Neuron (in vitro differentiated cells): ENCODE measurements at regions not wholly inside any gene's neighbourhood (a gene's known extent, or its start where the extent isn't known, plus 50 kb on each side); places are given as distances from the start of the nearest gene placed in this dataset.
A peak's percentile ranks its signal among the peaks of the same experiment; 100 is the strongest.

ENCODE experiments used
- H2AFZ ChIP-seq: one replicate; pipeline ENCODE4 v1.6.1; 2013; ENCODE audit warnings: low read depth, mild to moderate bottlenecking, inconsistent platforms, low read length, moderate library complexity
- H3K27me3 ChIP-seq: one replicate; pipeline ENCODE4 v1.6.1; 2013; ENCODE audit warnings: low read length; ENCODE audit not compliant: insufficient read depth
- H3K36me3 ChIP-seq: one replicate; pipeline ENCODE4 v1.6.1; 2013; ENCODE audit warnings: low read length; ENCODE audit not compliant: insufficient read depth
- H3K4me1 ChIP-seq: one replicate; pipeline ENCODE4 v1.6.1; 2013; ENCODE audit warnings: low read length; ENCODE audit not compliant: insufficient read depth
- H3K4me3 ChIP-seq: 2 replicates; pipeline ENCODE4 v1.5.1; 2013; ENCODE audit warnings: mild to moderate bottlenecking, low read length, moderate library complexity
- H3K9me3 ChIP-seq: one replicate; pipeline ENCODE4 v1.6.1; 2013; ENCODE audit warnings: low read length

GRCh38 chr15:37576952-37577351, 357.5 kb upstream of the TMCO5A start:
- no peak overlapping the region for H2AFZ ChIP-seq
- no peak overlapping the region for H3K4me3 ChIP-seq
- no peaks in the 10 kb centered on the region for H3K36me3 ChIP-seq

DNA sequence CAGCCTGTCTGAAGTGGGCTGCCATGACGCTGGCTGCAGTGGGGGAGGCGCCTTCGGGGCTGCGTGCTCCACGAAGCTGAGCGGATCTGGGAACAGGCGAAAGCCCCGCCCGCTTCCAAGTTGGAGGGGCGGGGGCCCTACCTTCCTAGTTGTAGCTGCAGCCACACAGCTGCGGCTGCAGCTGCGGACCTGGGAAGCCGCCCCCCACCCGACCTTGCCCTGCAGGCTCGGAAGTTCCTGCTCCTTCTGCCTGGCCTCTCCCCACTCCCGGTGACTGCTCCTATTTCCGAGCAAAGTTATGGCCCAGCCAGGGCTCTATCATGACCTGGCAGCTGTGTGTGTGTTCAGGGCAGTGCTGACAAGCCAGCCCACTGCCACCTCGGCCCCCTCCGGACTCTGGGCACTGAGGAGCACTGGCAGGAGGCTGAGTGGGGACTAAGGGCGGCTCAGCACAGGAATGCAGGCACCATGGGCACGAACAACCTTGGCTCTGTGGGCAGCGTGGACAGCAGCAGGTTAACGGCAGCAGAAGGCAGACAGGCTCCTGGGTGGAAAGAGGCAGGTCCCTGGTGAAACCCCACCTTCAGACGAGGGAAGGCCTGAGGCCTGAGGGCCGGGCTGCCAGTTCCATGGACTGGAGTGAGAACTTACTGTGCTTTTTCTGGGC, 352.4 kb upstream of the TMCO5A start:
- Histone ChIP-seq H3K4me1 (peaks cover 2% of the 10 kb centered on the region), H2AFZ (no peak overlapping the region), H3K27me3 (no peaks in the 10 kb centered on the region), H3K4me3 (no peak overlapping the region), H3K9me3 (peaks cover 3% of the 10 kb centered on the region), H3K36me3 (no peaks in the 10 kb centered on the region)

More at GRCh38 chr15:37576952-37577351, 357.5 kb upstream of the TMCO5A start:
- Histone ChIP-seq H3K4me1 (no peaks in the 10 kb centered on the region), H3K9me3 (no peaks in the 10 kb centered on the region), H3K27me3 (no peaks in the 10 kb centered on the region)

- Histone ChIP-seq H3K4me3 (no peak overlapping the region), H2AFZ (no peak overlapping the region), H3K4me1 (peaks cover 2% of the 10 kb centered on the region), H3K9me3 (peaks cover 3% of the 10 kb centered on the region), H3K36me3 (no peaks in the 10 kb centered on the region), H3K27me3 (no peaks in the 10 kb centered on the region)
These were observed 351.6 kb upstream of the TMCO5A start for GRCh38 chr15:37582852-37583251.

GRCh38 chr15:37586011-37586583, 348.3 kb upstream of the TMCO5A start:
- H2AFZ ChIP-seq = no peak overlapping the region
- H3K9me3 ChIP-seq = peaks cover 3% of the 10 kb centered on the region
- H3K27me3 ChIP-seq = no peaks in the 10 kb centered on the region
- H3K36me3 ChIP-seq = no peaks in the 10 kb centered on the region
- peaks cover 2% of the 10 kb centered on the region for H3K4me1 ChIP-seq
- no peak overlapping the region for H3K4me3 ChIP-seq

DNA sequence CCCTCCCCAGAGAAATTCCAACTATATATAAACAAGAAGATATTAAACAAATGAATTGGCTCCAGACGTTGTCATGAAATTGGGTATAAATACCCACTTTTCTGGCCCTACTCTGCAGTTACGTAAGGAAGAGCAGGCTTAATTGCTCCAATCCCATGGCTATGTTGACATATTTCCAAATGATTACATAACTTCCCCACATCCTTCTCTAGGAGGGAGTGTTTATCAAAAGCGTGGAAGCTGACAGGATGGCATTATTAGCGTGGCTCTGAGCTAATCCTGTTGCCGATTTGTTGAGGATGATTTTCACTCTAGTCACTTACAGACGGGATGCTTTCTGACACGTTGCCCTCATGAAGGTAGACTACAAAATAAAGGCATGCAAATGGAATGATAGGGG, 347.5 kb upstream of the TMCO5A start:
- Histone ChIP-seq H3K4me1 (peaks cover 2% of the 10 kb centered on the region), H3K9me3 (peaks cover 3% of the 10 kb centered on the region), H3K27me3 (no peaks in the 10 kb centered on the region), H3K4me3 (no peak overlapping the region), H3K36me3 (no peaks in the 10 kb centered on the region), H2AFZ (no peak overlapping the region)

DNA sequence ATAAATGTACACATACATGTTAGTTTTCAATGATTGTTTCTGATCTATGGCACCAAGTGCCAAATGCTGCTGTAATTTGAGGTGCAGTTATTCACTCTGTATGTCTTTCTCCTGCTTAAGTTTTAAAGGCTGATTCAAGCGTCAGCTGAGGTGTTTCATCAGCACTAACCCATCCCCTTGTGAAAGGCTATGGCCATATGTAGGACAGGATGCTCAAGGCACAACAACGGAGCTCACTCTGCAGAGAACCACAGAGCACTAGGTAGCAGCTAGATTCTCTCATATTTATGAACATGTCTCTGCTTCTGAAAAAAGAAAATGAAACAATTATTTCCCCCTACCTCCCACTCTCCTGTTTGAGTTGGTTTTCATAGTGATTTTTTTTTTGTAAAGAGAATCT, 340.0 kb upstream of the TMCO5A start:
- H3K27me3 ChIP-seq = no peaks in the 10 kb centered on the region
- no peaks in the 10 kb centered on the region for H3K4me1 ChIP-seq
- H2AFZ ChIP-seq = peak overlapping the region; percentile 38
- no peak overlapping the region for H3K4me3 ChIP-seq
- H3K36me3 ChIP-seq = no peaks in the 10 kb centered on the region
- H3K9me3 ChIP-seq = no peaks in the 10 kb centered on the region

GRCh38 chr15:37595426-37595970, 338.9 kb upstream of the TMCO5A start:
- no peak overlapping the region for H2AFZ ChIP-seq
- no peaks in the 10 kb centered on the region for H3K36me3 ChIP-seq
- H3K27me3 ChIP-seq = no peaks in the 10 kb centered on the region
- no peaks in the 10 kb centered on the region for H3K4me1 ChIP-seq
- no peaks in the 10 kb centered on the region for H3K9me3 ChIP-seq
- H3K4me3 ChIP-seq = no peak overlapping the region

DNA sequence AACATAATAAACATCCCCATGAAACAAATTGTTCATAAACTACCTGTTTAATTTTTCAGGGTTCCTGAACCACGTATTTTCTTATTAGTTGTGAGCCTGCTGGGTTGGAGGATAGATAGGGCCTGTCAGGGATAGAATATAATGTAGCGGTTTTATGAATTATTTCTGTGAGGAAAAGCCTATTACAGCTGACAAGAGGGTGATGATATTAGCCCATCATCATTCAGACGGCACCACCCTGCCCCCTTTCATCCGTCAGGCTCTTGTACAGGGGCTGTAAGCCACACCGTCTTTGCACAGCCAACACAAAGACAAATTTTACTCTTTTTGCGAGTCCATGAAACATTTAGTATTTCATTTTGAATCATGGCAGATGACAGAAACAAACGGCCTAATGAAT, 335.3 kb upstream of the TMCO5A start:
- no peaks in the 10 kb centered on the region for H3K27me3 ChIP-seq
- H3K36me3 ChIP-seq = no peaks in the 10 kb centered on the region
- no peak overlapping the region for H3K4me3 ChIP-seq
- H3K9me3 ChIP-seq = no peaks in the 10 kb centered on the region
- H2AFZ ChIP-seq = no peak overlapping the region
- no peaks in the 10 kb centered on the region for H3K4me1 ChIP-seq

DNA sequence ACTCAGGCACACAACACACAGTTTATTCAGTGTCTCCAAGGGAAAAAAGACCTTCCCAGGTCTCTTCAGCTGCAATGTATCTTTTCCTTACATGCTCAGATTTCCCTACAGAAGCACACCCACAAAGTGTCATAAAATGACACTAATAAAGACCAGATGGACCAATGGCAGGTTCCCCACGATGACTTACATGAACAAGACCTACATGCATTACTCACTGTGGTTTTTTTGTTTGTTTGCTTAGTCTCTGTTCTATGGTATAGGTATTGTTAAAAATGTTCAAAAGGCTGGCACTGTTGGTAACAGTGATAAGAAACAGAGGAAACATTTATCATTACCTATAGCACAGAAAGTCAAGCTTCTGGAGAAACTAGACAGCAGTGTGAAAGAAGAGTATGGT, 318.2 kb upstream of the TMCO5A start:
- Histone ChIP-seq H3K4me1 (no peaks in the 10 kb centered on the region), H3K4me3 (no peak overlapping the region), H2AFZ (no peak overlapping the region), H3K27me3 (no peaks in the 10 kb centered on the region), H3K36me3 (no peaks in the 10 kb centered on the region), H3K9me3 (no peaks in the 10 kb centered on the region)

DNA sequence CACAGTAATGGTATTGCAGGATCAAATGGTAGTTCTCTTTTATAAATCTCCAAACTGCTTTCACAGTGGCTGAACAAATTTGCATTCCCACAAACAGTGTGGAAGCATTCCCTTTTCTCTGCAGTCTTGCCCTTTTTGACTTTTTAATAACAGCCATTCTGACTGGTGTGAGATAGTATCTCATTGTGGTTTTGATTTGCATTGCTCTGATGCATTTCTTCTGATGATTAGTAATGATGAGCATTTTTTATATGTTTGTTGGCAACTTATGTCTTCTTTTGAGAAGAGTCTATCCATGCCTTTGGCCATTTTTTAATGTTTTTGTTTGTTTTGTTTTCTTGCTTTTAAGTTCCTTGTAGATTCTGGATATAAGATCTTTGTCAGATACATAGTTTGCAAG, 316.1 kb upstream of the TMCO5A start:
- no peaks in the 10 kb centered on the region for H3K27me3 ChIP-seq
- no peaks in the 10 kb centered on the region for H3K4me1 ChIP-seq
- no peak overlapping the region for H2AFZ ChIP-seq
- H3K4me3 ChIP-seq = no peak overlapping the region
- no peaks in the 10 kb centered on the region for H3K9me3 ChIP-seq
- H3K36me3 ChIP-seq = no peaks in the 10 kb centered on the region

- Histone ChIP-seq H3K9me3 (no peaks in the 10 kb centered on the region), H3K36me3 (no peaks in the 10 kb centered on the region), H3K4me3 (no peak overlapping the region), H3K4me1 (no peaks in the 10 kb centered on the region), H3K27me3 (no peaks in the 10 kb centered on the region), H2AFZ (no peak overlapping the region)
These were observed 314.9 kb upstream of the TMCO5A start for GRCh38 chr15:37619358-37620042.

GRCh38 chr15:37625576-37625975, 308.9 kb upstream of the TMCO5A start:
- H3K4me3 ChIP-seq = no peak overlapping the region
- H3K36me3 ChIP-seq = no peaks in the 10 kb centered on the region
- H3K27me3 ChIP-seq = no peaks in the 10 kb centered on the region
- H3K9me3 ChIP-seq = no peaks in the 10 kb centered on the region
- H3K4me1 ChIP-seq = no peaks in the 10 kb centered on the region
- H2AFZ ChIP-seq = no peak overlapping the region

- H3K4me3 ChIP-seq = no peak overlapping the region
- H3K36me3 ChIP-seq = no peaks in the 10 kb centered on the region
- no peaks in the 10 kb centered on the region for H3K27me3 ChIP-seq
- no peaks in the 10 kb centered on the region for H3K9me3 ChIP-seq
- no peaks in the 10 kb centered on the region for H3K4me1 ChIP-seq
- no peak overlapping the region for H2AFZ ChIP-seq
These were observed 305.9 kb upstream of the TMCO5A start for GRCh38 chr15:37628507-37628906.
